Kidney (tissue), 13 donors: ENCODE measurements at regions not wholly inside any gene's neighbourhood (a gene's known extent, or its start where the extent isn't known, plus 50 kb on each side); places are given as distances from the start of the nearest gene placed in this dataset.

Source experiments
- DNase-seq, 5 donors: peaks; one replicate each; pipeline ENCODE4 v3.0.0-alpha.2; 2013 to 2020
- FAIRE-seq: peaks from 2 replicates; lab custom pipeline; 2012; peaks lifted over from hg19 to GRCh38; lab: Jason Lieb, UNC
- H3K27ac ChIP-seq, 2 donors: one replicate each; pipeline ENCODE4 v1.7.0; 2013; ENCODE audit warnings: low read depth in 2 of 2, low read length in 2 of 2, inconsistent platforms in 1 of 2
- H3K27me3 ChIP-seq: one replicate; pipeline ENCODE4 v1.7.1; 2013; ENCODE audit warnings: low read length, inconsistent platforms; ENCODE audit not compliant: control insufficient read depth, insufficient read depth
- H3K36me3 ChIP-seq, 3 donors: one replicate each; pipeline versions ENCODE4 v1.7.0 to v1.7.1; 2013; ENCODE audit warnings: low read length in 3 of 3, control low read depth in 1 of 3, inconsistent platforms in 1 of 3; ENCODE audit not compliant: insufficient read depth in 3 of 3, control insufficient read depth in 2 of 3
- H3K4me1 ChIP-seq, 3 donors: one replicate each; pipeline versions ENCODE4 v1.7.0 to v1.7.1; 2013; ENCODE audit warnings: low read length in 3 of 3, inconsistent platforms in 1 of 3, low read depth in 1 of 3; ENCODE audit not compliant: control insufficient read depth in 2 of 3, insufficient read depth in 2 of 3
- H3K4me3 ChIP-seq, 3 donors: one replicate each; pipeline versions ENCODE4 v1.7.0 to v1.8.1; 2013; ENCODE audit warnings: low read length in 3 of 3, control low read depth in 1 of 3, inconsistent platforms in 1 of 3
- H3K9ac ChIP-seq, 3 donors: one replicate each; pipeline versions ENCODE4 v1.7.0 to v1.7.1; 2013; ENCODE audit warnings: low read length in 3 of 3, control low read depth in 1 of 3, inconsistent platforms in 1 of 3
- H3K9me3 ChIP-seq, 3 donors: one replicate each; pipeline versions ENCODE4 v1.7.0 to v1.7.1; 2013; ENCODE audit warnings: low read length in 3 of 3, control low read depth in 1 of 3, inconsistent platforms in 1 of 3; ENCODE audit not compliant: control insufficient read depth in 2 of 3, insufficient read depth in 1 of 3
- CTCF ChIP-seq: IDR thresholded peaks from 3 replicates; pipeline ENCODE4 v1.5.1; 2012; ENCODE audit warnings: mild to moderate bottlenecking, moderate library complexity, borderline replicate concordance; ENCODE audit not compliant: insufficient read depth; ENCODE audit errors: extremely low read depth
- intact Hi-C: fragments of 100-400 bp; cut with DNase I; formaldehyde crosslinking; loops from one replicate; pipeline ENCODE4 v1.11.1; 2022
- donor health status: control.
- donor health status: control.
- donor health status: control.
- donor health status: control.
- donor health status: control.
- donor health status: DM: yes; HTN: yes; CAD: no.
- donor health status: Normal renal cell carcinoma (clear cell type).

GRCh38 chr7:15015545-15016314, 113.2 kb upstream of the DGKB start:
- TF ChIP-seq CTCF, result peak; percentile 57
- H3K4me1 ChIP-seq, result no peaks in the 10 kb centered on the region
- no peaks in the 10 kb centered on the region for H3K36me3 ChIP-seq
- no peaks in the 10 kb centered on the region for H3K9me3 ChIP-seq
- peak overlapping the region in 1 of 3 donors; percentile 78 for H3K9ac ChIP-seq
- peak; percentile 91 for FAIRE-seq
- no peaks in the 10 kb centered on the region for H3K27me3 ChIP-seq
- intact Hi-C loops, result no loop called here
- peak; percentile 54 to 94 (median 71) for DNase-seq
- peak overlapping the region; percentile 78 to 85 for H3K27ac ChIP-seq
- peak overlapping the region; percentile 27 to 75 (median 61) for H3K4me3 ChIP-seq

DNA sequence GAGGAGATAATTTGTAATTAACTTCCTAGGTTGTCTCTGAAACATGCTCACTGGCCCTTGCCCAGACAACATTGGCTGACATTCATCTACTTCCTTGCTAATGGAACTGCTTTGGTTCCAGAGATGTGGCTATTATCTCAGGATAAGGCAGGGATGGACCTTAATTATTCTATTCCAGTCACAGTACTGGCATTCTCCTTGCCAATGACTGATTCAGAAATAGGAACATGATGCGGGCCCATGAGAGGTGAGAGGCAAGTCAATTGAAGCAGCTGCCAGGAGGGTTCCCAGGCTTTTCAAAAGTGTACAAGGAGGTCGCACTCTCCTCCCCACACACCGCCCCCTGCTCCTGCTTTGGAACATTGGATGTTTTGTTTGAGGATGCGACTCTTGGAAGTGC, 109.6 kb upstream of the DGKB start:
- Histone ChIP-seq H3K27me3 (no peaks in the 10 kb centered on the region), H3K9ac (no peak overlapping the region), H3K36me3 (no peaks in the 10 kb centered on the region), H3K4me1 (no peaks in the 10 kb centered on the region), H3K9me3 (no peaks in the 10 kb centered on the region), H3K27ac (no peak overlapping the region), H3K4me3 (no peak overlapping the region)
- DNase-seq (no peak), FAIRE-seq (no peak)
- TF ChIP-seq CTCF, result no peak
- intact Hi-C loops, result no loop called here

DNA sequence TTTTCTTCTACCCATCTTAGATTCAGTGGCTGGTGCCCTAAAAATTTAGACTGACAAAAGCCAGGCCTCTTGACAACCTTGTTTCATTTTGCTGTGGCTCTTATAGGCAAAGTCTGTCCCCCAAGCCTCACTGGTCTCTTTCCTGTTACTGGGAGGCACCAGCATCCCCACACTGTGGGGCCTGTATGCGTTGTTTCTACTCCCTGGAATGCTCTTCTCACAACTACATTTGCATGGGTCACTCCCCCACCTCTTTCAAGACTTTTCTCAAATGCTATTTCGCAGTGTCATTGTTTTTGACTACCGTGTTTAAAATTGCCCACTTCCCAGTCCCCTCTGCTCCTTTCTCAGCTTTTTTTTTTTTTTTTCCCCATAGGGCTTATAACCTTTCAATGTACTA, 108.7 kb upstream of the DGKB start:
- Histone ChIP-seq H3K27me3 (no peaks in the 10 kb centered on the region), H3K27ac (no peak overlapping the region), H3K36me3 (no peaks in the 10 kb centered on the region), H3K4me3 (no peak overlapping the region), H3K9me3 (no peaks in the 10 kb centered on the region), H3K9ac (no peak overlapping the region), H3K4me1 (no peaks in the 10 kb centered on the region)
- no peak for FAIRE-seq
- no peak for TF ChIP-seq CTCF
- intact Hi-C loops, result no loop called here
- no peak for DNase-seq

- intact Hi-C loops, result no loop called here
- peak in 1 of 5 donors; percentile 5 for DNase-seq
- no peaks in the 10 kb centered on the region for H3K9me3 ChIP-seq
- no peaks in the 10 kb centered on the region for H3K27me3 ChIP-seq
- H3K4me3 ChIP-seq, result no peak overlapping the region
- no peaks in the 10 kb centered on the region for H3K4me1 ChIP-seq
- no peak overlapping the region for H3K27ac ChIP-seq
- no peak for FAIRE-seq
- peak; percentile 26 for TF ChIP-seq CTCF
- H3K36me3 ChIP-seq, result no peaks in the 10 kb centered on the region
- no peak overlapping the region for H3K9ac ChIP-seq
These were observed 105.0 kb upstream of the DGKB start for GRCh38 chr7:15007507-15007906.
